GM21529 (cell line): ENCODE measurements at regions not wholly inside any gene's neighbourhood (a gene's known extent, or its start where the extent isn't known, plus 50 kb on each side); places are given as distances from the start of the nearest gene placed in this dataset.

ENCODE experiments used
- ATAC-seq: cut with Tn5 transposase; IDR thresholded peaks from one replicate; pipeline ENCODE4 v1.9.1; 2021; ENCODE audit not compliant: unreplicated experiment

- no peak for ATAC-seq
Measured at GRCh38 chr15:77557564-77557963, 75.1 kb downstream of the LINGO1 start.

- no peak for ATAC-seq
Measured at GRCh38 chr15:77557144-77557543, 75.6 kb downstream of the LINGO1 start.

- no peak for ATAC-seq
Measured at GRCh38 chr15:77556622-77557021, 76.1 kb downstream of the LINGO1 start.

GRCh38 chr15:77555232-77555631, 77.5 kb downstream of the LINGO1 start:
- no peak for ATAC-seq

GRCh38 chr15:77554306-77555080, 78.2 kb downstream of the LINGO1 start:
- ATAC-seq, result no peak

- ATAC-seq, result no peak
Measured at GRCh38 chr15:77553695-77554094, 79.0 kb downstream of the LINGO1 start.

- no peak for ATAC-seq
Measured at GRCh38 chr15:77553257-77553656, 79.5 kb downstream of the LINGO1 start.

GRCh38 chr15:77552066-77552465, 80.6 kb downstream of the LINGO1 start:
- no peak for ATAC-seq

- no peak for ATAC-seq
Measured at GRCh38 chr15:77550301-77551251, 82.1 kb downstream of the LINGO1 start.

- no peak for ATAC-seq
Measured at GRCh38 chr15:77549576-77550288, 83.0 kb downstream of the LINGO1 start.

- ATAC-seq, result no peak
Measured at GRCh38 chr15:77548589-77549557, 83.8 kb downstream of the LINGO1 start.

GRCh38 chr15:77547801-77548588, 84.7 kb downstream of the LINGO1 start:
- ATAC-seq, result no peak

- ATAC-seq, result no peak
Measured at GRCh38 chr15:77546870-77547269, 85.8 kb downstream of the LINGO1 start.

- ATAC-seq, result no peak
Measured at GRCh38 chr15:77546050-77546501, 86.6 kb downstream of the LINGO1 start.

GRCh38 chr15:77545058-77545457, 87.7 kb downstream of the LINGO1 start:
- no peak for ATAC-seq

GRCh38 chr15:77544162-77544561, 88.5 kb downstream of the LINGO1 start:
- ATAC-seq, result no peak

- peak; percentile 78 for ATAC-seq
Measured at GRCh38 chr15:77543159-77543882, 89.4 kb downstream of the LINGO1 start.

GRCh38 chr15:77542491-77543001, 90.2 kb downstream of the LINGO1 start:
- no peak for ATAC-seq
